LNCaP clone FGC (cell line): ENCODE measurements at regions not wholly inside any gene's neighbourhood (a gene's known extent, or its start where the extent isn't known, plus 50 kb on each side); places are given as distances from the start of the nearest gene placed in this dataset.

Source experiments
- DNase-seq: peaks from one replicate; pipeline ENCODE4 v3.0.0-alpha.2; 2011; ENCODE audit warnings: low read depth
- H3K4me3 ChIP-seq: 2 replicates; pipeline ENCODE4 v1.5.1; 2011; ENCODE audit warnings: mild to moderate bottlenecking, low read depth, low read length, control low read depth
- TF ChIP-seq, protein P1 (sequence below): IDR thresholded peaks from 2 replicates; pipeline ENCODE4 v1.5.1; 2012; ENCODE audit warnings: mild to moderate bottlenecking; ENCODE audit not compliant: control insufficient read depth, insufficient read depth; ENCODE audit errors: extremely low read depth

DNA sequence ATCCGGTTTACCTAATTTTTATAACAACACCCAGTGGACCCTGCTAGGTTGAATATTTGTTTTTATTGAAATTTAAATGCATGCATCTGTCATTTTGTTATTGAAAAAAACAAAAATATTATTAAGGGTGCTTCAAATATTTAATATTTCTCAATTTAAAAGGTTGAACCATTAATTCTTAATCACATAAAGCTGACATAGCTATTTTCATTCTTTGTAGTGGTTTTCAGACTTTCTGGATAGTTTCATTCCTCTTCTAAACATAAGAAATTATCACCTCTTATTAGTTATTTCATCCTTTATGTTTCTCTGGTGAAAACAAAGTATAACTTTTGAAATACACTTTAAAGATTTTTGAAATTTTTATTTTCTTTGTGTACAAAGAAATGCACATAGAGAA, 369.9 kb upstream of the PLSCR5 start:
- no peak for DNase-seq
- H3K4me3 ChIP-seq: no peak overlapping the region
- TF ChIP-seq, protein P1, sequence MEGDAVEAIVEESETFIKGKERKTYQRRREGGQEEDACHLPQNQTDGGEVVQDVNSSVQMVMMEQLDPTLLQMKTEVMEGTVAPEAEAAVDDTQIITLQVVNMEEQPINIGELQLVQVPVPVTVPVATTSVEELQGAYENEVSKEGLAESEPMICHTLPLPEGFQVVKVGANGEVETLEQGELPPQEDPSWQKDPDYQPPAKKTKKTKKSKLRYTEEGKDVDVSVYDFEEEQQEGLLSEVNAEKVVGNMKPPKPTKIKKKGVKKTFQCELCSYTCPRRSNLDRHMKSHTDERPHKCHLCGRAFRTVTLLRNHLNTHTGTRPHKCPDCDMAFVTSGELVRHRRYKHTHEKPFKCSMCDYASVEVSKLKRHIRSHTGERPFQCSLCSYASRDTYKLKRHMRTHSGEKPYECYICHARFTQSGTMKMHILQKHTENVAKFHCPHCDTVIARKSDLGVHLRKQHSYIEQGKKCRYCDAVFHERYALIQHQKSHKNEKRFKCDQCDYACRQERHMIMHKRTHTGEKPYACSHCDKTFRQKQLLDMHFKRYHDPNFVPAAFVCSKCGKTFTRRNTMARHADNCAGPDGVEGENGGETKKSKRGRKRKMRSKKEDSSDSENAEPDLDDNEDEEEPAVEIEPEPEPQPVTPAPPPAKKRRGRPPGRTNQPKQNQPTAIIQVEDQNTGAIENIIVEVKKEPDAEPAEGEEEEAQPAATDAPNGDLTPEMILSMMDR: no peak

DNA sequence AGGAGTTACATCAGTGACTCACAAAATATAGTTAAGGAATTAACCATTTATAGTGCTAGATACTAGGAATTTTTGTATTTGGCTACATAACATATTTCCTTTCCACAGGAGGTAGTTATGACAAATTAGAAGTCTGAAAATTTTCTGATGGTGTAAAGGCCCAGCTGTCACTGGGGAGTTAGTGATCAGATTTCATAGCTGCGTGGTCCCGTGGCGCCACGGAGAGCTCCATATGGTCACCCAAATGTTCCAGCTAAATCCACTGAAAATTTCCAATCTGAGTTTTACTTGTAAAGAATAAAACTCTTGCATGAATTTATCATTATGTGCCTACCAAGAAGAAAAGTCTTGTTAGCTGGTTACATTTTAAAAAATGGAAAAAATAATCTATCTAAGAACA, 368.9 kb upstream of the PLSCR5 start:
- no peak overlapping the region for H3K4me3 ChIP-seq
- TF ChIP-seq, protein P1: no peak
- DNase-seq: no peak

DNA sequence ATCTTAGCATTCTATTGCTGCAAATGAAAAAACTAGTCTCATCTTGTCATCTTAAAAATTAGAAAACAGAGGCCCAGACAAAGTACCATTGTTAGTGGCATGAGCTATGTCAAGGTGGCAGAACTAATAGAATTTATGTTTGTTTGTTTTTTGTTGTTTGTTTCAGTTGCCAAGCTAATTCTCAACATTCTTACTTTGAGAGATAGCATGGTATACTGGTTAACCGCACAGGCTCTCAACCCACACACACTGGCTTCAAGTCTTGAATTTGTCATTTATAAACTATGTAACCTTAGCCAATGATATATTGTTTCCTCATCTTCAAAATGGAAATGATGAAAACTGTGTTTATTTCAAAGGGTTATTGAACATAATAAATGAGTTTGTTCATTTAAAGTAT, 367.6 kb upstream of the PLSCR5 start:
- TF ChIP-seq, protein P1: no peak
- no peak overlapping the region for H3K4me3 ChIP-seq
- DNase-seq: no peak

DNA sequence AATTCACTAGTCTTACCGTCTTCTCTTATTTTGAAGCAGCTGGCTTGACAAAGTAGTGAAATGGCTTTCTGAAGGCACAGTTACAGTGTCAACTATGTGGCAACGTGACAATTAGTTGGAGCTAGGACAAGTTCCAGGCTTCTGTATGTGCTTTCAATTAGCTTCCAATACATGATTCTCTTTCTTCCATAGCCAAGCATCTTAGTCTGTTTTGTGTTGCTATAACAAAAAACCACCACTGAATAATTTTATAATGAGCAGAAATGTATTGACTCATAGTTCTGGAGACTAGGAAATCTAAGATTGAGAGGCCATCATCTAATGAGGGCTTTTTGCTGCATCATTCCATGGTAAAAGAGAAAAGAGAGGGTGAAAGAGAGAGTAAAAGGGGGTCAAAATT, 365.1 kb upstream of the PLSCR5 start:
- no peak for DNase-seq
- TF ChIP-seq, protein P1: no peak
- H3K4me3 ChIP-seq: no peak overlapping the region

DNA sequence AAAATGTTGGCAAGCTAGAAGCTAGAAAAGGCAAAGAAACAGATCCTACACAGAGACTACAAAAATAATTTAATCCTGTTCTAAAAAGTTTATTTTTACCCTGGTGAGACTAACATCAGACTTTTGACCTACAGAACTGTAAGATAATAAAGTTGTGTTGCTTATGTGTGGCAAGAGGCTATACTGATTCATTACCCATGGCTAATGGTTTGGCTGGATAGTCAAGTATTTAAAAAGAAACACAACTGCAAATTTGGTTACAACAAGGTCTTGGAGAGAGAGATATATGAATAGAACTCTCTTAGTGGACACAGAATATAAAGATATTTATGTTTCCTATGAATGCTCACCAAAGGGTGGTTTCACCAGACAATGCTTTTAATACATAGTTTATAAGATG, 364.2 kb upstream of the PLSCR5 start:
- TF ChIP-seq, protein P1: no peak
- H3K4me3 ChIP-seq: no peak overlapping the region
- DNase-seq: no peak

DNA sequence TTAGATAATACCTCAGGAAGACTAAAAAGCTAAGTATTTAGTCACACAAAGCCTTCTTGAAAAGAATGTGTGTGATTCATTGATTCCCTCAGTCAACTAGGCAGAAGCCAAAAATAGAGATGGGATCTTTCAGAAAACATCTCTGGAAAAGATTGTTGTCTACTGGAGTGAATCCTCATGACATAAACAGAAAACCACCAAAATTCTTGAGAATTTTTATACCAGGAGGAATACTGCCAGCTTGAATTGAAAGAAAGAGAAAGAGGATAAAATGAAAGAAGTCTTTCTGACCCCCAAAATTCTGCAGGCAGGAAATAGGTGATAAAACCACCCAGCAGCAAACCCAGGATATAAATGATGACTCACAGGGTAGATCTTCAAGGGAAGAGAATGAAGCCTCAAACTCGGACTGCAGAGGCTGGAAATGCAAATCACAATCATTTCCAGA, 363.1 kb upstream of the PLSCR5 start:
- no peak for DNase-seq
- TF ChIP-seq, protein P1: no peak

DNA sequence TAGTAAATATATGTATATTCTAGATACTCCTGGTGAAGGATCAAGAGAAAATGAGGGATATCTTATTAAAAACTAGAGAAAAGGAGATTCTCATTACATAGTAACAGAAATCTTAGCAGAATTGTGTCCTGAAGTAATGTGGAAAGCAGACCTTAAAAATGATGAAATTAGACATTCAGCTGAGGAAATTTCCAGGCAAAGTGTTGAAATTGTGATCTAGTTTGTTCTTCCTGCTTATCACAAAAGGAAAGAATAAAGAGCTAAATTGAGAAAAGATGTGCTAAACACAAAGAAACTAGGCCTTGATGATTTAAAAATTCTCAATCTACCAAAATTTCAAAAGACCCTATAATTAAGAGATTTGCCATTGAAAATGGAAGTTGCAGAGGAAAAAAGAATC, 362.6 kb upstream of the PLSCR5 start:
- TF ChIP-seq, protein P1: no peak
- no peak overlapping the region for H3K4me3 ChIP-seq
- DNase-seq: no peak

More for the DNA sequence above, 363.1 kb upstream of the PLSCR5 start:
- H3K4me3 ChIP-seq: no peak overlapping the region
